WI38 (cell line): ENCODE measurements at regions not wholly inside any gene's neighbourhood (a gene's known extent, or its start where the extent isn't known, plus 50 kb on each side); places are given as distances from the start of the nearest gene placed in this dataset.

Experiments
- H3K4me3 ChIP-seq: 2 replicates; pipeline ENCODE4 v1.5.1; 2011; ENCODE audit warnings: low read depth, mild to moderate bottlenecking, control low read depth, low read length
- CTCF ChIP-seq: IDR thresholded peaks from 2 replicates; pipeline ENCODE4 v1.5.1; 2012; ENCODE audit warnings: low read depth, mild to moderate bottlenecking, control low read depth, low read length

GRCh38 chr6:99219788-99220187 is 129.7 kb downstream of the FAXC start:
- no peak for TF ChIP-seq CTCF
- no peak overlapping the region for H3K4me3 ChIP-seq

GRCh38 chr6:99216959-99217358 is 132.5 kb downstream of the FAXC start:
- no peak overlapping the region for H3K4me3 ChIP-seq
- no peak for TF ChIP-seq CTCF

GRCh38 chr6:99195986-99196655 is 153.4 kb downstream of the FAXC start:
- no peak overlapping the region for H3K4me3 ChIP-seq
- TF ChIP-seq CTCF = no peak

- no peak overlapping the region for H3K4me3 ChIP-seq
- no peak for TF ChIP-seq CTCF
Observed at GRCh38 chr6:99192561-99192960, 156.9 kb downstream of the FAXC start.

GRCh38 chr6:99189823-99190721 is 159.4 kb downstream of the FAXC start:
- no peak overlapping the region for H3K4me3 ChIP-seq
- no peak for TF ChIP-seq CTCF

GRCh38 chr6:99187429-99187828 is 162.0 kb downstream of the FAXC start:
- TF ChIP-seq CTCF = no peak
- no peak overlapping the region for H3K4me3 ChIP-seq

GRCh38 chr6:99186417-99186816 is 163.1 kb downstream of the FAXC start:
- no peak for TF ChIP-seq CTCF
- no peak overlapping the region for H3K4me3 ChIP-seq
